ENCODE measurements at regions not wholly inside any gene's neighbourhood (a gene's known extent, or its start where the extent isn't known, plus 50 kb on each side); places are given as distances from the start of the nearest gene placed in this dataset.

- peak; percentile 59 for DNase-seq (ENCODE audit: low spot score)
- ATAC-seq: peak; percentile 77
Observed at GRCh38 chr9:4921449-4921848, 63.6 kb upstream of the JAK2 start.

- ATAC-seq (no peak), DNase-seq (ENCODE audit: low spot score) (no peak)
Observed at GRCh38 chr9:4922101-4922500, 63.0 kb upstream of the JAK2 start.

- peak; percentile 33 for ATAC-seq
Observed at GRCh38 chr9:4922730-4923129, 62.3 kb upstream of the JAK2 start.

GRCh38 chr9:4923141-4923540 is 61.9 kb upstream of the JAK2 start:
- ATAC-seq: peak; percentile 87
- DNase-seq (ENCODE audit: low spot score): peak; percentile 71

More at GRCh38 chr9:4922730-4923129, 62.3 kb upstream of the JAK2 start:
- no peak for DNase-seq (ENCODE audit: low spot score)

GRCh38 chr9:4923580-4924544 is 61.2 kb upstream of the JAK2 start:
- DNase-seq (ENCODE audit: low spot score) (no peak), ATAC-seq (peak; percentile 65)

GRCh38 chr9:4926239-4926638 is 58.8 kb upstream of the JAK2 start:
- no peak for DNase-seq (ENCODE audit: low spot score)
- ATAC-seq: no peak

GRCh38 chr9:4927043-4927471 is 58.0 kb upstream of the JAK2 start:
- ATAC-seq: no peak
- DNase-seq (ENCODE audit: low spot score): no peak

GRCh38 chr9:4927701-4928100 is 57.4 kb upstream of the JAK2 start:
- DNase-seq (ENCODE audit: low spot score): no peak
- no peak for ATAC-seq

GRCh38 chr9:4929917-4930316 is 55.2 kb upstream of the JAK2 start:
- no peak for ATAC-seq
- DNase-seq (ENCODE audit: low spot score): no peak

GRCh38 chr9:4932681-4933080 is 52.4 kb upstream of the JAK2 start:
- no peak for ATAC-seq
- DNase-seq (ENCODE audit: low spot score): no peak

- ATAC-seq: no peak
Observed at GRCh38 chr9:4933177-4933576, 51.9 kb upstream of the JAK2 start.

GRCh38 chr9:4933861-4934260 is 51.2 kb upstream of the JAK2 start:
- no peak for ATAC-seq
- no peak for DNase-seq (ENCODE audit: low spot score)

More at GRCh38 chr9:4933177-4933576, 51.9 kb upstream of the JAK2 start:
- no peak for DNase-seq (ENCODE audit: low spot score)

- DNase-seq (ENCODE audit: low spot score): no peak
- ATAC-seq: no peak
Observed at GRCh38 chr9:4935001-4935672, 49.9 kb upstream of the JAK2 start.

All from left lobe of liver (tissue), 2 donors.